HG02642 (cell line): ENCODE measurements at regions not wholly inside any gene's neighbourhood (a gene's known extent, or its start where the extent isn't known, plus 50 kb on each side); places are given as distances from the start of the nearest gene placed in this dataset.
"Not testable (repeated sequence)": the region's sequence is repeated elsewhere in the genome, so short reads cannot be mapped to it uniquely, and the experiment has no call there.

Experiments used
- ATAC-seq: cut with Tn5 transposase; IDR thresholded peaks from one replicate; pipeline ENCODE4 v1.9.1; 2021; ENCODE audit warnings: mild to moderate bottlenecking; ENCODE audit not compliant: unreplicated experiment, poor library complexity

DNA sequence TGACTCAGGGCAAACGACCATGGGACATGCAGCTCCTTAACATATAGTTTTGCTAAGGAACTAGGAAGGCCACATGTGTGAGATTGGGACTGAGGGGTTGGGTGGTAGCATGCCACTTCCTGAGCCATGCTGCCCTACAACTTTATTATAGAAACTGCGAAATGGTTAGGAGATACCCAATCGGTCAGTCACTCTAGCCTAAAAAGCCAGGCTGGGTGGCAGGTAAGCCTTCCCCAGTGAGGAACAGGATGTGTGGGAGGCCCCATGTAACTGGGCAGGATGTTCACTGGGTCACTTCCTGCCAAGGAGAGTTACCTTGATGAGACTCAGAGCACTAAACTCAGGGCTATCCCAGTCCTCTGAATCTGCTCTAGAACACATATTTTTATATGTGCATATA is 123.5 kb downstream of the MAP3K7 start:
- ATAC-seq = no peak

GRCh38 chr6:90462102-90462501 is 124.8 kb downstream of the MAP3K7 start:
- ATAC-seq = no peak

GRCh38 chr6:90461383-90461782 is 125.5 kb downstream of the MAP3K7 start:
- no peak for ATAC-seq

DNA sequence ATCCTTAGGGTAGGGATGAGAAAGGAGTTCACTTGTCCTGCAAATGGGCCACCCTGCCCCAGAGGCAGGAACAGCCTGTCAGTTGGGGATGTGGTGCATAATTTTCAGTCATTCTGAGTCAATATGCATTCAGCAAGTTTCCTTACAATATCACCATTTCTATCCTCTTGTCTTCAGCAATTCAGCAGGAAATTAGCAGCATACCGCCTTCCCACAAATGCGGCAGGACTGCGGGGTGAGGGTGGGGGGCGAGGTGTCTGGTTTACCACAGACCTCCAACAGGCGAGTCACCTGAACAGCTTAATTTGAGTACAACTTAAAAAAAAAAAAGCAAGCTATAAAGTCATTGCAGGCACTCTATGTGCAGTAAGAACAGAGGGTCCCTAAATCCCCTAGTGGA is 126.8 kb downstream of the MAP3K7 start:
- no peak for ATAC-seq

GRCh38 chr6:90459225-90459758 is 127.6 kb downstream of the MAP3K7 start:
- no peak for ATAC-seq

- no peak for ATAC-seq
Measured at GRCh38 chr6:90458353-90459224, 128.3 kb downstream of the MAP3K7 start.

- no peak for ATAC-seq
Measured at GRCh38 chr6:90457867-90458259, 129.0 kb downstream of the MAP3K7 start.

GRCh38 chr6:90456997-90457866 is 129.6 kb downstream of the MAP3K7 start:
- not testable (repeated sequence) for ATAC-seq

DNA sequence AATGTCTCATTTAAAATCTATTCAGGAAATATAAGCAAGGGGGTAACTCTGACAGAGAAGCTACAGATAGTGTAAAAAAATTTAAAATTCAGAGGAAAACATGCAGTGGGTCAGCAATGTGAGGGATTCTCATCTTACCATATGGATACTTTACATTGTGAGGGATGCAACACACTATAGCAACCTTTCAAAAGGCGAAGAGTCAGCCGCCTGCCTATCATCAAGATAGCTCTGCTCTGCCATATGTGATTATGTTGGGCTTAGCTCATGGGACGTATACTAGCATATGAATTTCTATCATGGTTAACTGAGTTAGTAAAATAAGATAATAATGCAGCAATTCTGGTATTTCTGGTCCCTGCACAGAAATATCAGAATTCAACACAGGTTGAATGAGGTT is 130.9 kb downstream of the MAP3K7 start:
- no peak for ATAC-seq

DNA sequence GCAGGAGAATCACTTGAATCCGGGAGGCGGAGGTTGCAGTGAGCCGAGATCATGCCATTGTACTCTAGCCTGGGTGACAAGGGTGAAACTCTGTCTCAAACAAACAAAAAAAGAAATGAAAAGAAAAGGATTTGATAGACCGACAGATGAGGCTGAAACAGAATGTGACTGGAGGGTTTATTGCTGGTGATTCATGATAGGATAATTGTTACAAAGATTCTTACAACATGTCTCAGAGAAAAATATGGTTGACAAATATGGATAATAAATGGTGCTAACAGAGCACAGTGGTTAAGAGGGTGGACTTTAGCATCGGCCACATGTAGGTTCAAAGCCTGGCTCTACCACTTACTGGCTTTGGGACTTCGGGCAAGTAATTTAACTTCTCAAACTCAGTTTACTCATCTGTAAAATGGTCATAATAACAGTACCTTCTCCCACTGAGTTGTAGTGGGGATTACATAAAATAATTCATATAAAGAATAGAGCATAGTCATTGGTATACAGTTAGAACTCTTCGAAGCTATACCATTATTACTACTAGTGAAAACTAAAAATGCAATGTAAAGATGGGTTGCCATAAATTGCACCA is 131.9 kb downstream of the MAP3K7 start:
- ATAC-seq = no peak

DNA sequence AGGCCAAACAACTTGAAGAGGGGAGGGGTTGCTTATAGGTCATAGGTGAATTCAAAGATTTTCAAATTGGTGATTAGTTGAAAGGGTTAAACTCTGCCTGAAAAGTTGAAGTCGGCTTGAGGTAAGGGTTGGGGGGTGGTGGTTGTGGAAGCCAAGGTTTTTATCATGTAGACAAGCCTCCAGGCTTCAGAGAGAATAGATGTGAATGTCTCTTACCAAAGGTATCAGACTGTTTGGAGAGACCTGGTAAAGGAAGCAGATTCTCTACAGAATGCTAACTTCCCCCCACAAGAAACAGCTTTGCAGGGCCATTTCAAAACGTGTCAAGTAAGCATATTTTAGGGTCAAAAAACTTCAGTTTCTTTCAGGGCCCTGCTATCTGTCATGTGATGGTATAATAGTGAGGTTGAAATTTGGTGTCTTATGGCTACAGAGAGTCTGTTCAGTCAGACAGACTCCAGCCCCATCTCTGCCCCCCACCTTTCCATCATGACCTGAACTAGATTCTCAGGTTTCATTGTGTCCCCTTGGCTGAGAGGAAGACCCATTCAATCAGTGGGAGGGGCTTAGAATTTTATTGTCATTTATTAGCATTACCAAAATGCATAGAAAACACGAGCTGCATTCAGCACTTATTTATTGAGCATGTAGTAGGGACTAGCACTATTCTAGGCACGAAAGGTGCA is 136.5 kb downstream of the MAP3K7 start:
- no peak for ATAC-seq

DNA sequence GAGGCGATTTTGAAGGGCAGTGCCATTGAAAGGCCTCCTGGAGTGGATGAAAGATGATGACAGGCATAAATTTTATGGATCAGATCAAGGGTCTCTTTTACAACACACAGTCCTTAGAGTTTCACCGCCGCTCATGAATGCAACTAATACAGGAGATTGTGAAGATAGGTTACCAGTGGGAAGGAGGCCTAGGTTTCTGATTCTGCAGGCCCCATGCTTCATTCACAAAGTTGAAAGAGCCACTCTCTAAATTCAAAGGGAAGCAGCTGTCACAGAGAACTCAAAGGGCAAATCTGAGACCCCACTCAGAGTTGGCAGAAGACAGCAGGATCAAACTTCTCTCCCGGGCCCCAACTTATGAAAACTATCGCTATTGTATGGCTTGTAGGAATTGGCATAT is 137.6 kb downstream of the MAP3K7 start:
- ATAC-seq = no peak

GRCh38 chr6:90448836-90449235 is 138.0 kb downstream of the MAP3K7 start:
- ATAC-seq = no peak

DNA sequence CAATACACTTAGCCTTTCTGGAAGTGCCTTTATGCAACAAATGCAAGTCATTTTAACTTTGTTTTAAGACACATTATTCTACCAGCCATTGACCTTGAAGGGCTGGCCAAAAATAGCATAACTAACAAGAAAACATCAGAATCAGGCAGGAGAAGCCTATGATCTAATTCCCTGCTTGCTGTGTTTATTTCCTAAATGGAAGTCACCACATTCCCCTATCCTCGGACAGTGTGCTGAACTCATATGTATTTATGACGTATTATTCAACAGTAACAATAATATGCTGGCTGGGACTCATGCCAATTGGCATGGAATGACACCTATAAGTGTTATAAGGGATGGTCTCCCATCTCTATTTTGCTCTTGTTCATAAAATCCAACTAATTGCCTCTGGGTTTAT is 140.7 kb downstream of the MAP3K7 start:
- no peak for ATAC-seq

DNA sequence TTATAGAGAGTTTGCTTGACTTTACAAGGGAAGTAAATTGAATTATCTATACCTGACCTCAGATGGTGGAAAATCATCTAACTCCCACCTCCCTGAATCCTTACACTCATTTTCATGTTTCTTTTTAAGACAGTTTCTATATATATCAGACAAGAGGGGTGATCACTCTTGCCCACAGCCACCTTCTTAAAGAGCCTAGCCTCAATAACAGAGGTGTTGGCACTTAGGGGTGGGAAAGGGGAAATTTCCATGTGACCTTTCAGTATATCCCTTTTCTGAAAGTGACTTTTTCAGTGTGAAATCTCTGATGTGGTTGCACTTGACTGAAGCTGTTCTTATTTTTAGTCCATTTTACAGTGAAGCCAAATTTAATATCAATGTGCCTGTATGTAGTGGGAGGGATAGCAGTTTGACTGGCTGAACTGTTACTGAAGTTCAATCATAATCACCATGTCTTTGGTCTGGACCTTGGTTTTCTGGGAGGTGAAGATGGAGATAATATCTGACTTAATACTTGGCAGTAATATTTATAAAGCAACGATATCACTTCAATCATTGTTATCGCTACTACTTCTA is 141.3 kb downstream of the MAP3K7 start:
- no peak for ATAC-seq

- ATAC-seq = no peak
Measured at GRCh38 chr6:90444160-90444714, 142.6 kb downstream of the MAP3K7 start.

DNA sequence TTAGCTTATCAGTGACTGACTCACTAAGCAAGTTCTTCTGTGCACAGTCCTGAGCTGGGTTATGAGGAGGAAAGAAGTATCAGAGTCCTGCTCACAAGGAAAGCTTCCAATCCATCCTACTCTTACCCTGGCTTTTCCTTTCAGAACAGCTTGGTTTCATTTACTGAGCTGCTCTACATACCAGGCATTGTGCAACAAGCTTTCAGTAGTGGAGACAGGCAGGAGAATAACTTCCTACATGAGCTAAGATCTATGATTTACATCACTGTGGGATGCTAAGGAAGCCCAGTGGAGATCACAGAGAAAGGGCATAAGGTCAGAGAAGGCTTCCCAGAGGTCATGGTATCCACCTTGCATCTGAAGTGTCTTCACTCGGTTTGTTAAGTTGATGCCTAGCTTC is 144.5 kb downstream of the MAP3K7 start:
- ATAC-seq = no peak

GRCh38 chr6:90440586-90441283 is 144.1 kb upstream of the BACH2 start:
- ATAC-seq = no peak

DNA sequence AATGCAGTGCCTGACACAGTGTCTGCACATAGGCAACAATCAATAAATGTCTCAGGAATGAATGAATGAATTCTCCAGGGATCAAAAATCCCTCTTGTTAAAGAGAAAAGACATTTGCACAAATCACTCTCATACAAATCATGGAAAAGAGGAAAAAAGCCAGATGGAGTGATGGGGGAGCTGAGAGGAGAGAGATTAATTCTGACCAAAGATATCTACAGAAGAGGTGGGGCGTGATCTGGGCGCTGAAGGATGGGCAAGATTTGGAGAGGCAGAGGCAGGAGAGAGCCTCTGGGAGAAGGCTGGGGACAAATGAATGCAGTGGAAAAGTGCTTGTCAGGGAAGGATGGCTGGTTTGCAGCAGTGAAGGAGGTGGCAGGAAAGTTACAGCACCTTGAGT is 142.9 kb upstream of the BACH2 start:
- ATAC-seq = no peak
